ENCODE measurements at regions not wholly inside any gene's neighbourhood (a gene's known extent, or its start where the extent isn't known, plus 50 kb on each side); places are given as distances from the start of the nearest gene placed in this dataset.

DNA sequence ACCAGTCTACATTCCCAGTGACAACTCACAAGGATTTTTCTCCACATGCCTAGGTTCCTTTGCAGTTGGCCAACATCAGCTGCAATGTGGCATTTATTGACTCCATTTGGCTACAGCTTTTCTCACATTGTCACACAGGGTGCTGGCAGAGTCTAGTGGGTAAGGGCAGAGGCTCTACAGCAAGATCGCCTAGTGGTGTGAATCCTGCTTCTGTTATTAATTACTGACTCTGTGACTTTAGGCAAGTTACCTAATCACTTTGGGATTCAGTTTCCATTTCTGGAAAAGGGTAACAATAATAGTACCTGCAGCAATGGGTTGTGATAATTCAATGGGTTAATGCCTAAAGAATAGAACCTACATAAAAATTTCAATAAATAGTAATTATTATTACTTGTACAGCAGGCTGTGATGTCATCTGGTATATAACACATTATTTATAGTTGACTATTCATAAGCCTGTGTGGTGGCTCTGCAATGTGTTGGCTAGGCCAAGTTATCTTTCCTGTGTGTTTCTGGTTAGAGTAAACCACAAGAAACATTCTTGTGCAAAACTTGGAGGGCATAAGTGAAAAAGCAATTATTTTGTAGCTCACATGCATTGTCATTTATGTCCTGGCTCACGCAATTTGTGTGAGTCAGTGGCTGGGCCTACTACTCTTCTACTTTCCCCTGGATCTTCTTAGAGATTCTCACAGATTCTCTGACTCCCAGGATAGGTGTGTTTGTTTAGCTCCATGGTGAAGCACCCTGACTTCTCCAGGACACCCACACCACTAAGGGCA lies 59.5 kb downstream of the PTGS2 start:
- Histone ChIP-seq H3K4me2 (ENCODE audit: low read length) (no peak overlapping the region), H3K9me3 (replicated peaks; ENCODE audit: low read length) (no peaks in the 10 kb centered on the region), H3K36me3 (ENCODE audit: insufficient read depth, low read length) (no peaks in the 10 kb centered on the region), H3K4me1 (ENCODE audit: control insufficient read depth, insufficient read depth, low read length) (no peaks in the 10 kb centered on the region), H3K9ac (ENCODE audit: low read depth, low read length) (no peak overlapping the region), H3K4me3 (ENCODE audit: low read length) (no peak overlapping the region), H3K27me3 (ENCODE audit: control insufficient read depth, insufficient read depth, low read length) (no peaks in the 10 kb centered on the region)

DNA sequence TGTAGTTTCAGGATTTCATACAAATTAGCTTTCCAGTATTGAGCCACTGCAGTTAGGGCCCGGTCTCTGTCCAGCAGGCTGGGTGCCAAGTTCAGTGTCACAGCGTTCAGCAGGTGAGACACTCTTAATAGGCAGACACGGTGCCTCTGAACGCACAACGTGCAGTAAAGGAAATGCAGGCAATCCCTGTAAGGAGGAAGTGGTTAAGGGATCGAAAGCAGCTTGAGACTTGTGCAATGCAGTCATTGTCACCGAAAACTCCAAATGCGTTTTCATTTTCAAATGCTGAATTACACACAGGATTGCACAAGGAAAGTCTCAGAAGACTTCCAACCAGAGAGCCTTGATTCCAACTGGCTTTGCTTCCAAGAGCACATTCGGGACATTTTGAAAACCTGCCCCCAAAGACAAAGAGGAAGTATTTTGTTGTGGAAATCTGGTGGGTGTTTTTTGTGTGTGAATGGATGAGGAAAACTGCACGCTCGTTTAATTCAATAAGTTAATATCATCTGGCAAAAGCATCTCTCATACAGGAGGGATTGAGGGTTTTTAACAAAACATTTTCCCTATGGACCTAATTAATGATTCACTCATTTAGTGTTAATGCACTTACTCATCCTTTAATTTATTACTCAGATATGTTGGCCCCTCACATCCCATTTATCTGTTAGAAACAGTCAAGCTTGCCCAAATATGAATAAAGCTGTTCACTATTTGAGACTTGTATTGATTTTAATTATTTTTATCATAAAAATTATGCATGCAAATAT lies 61.6 kb downstream of the PTGS2 start:
- H3K4me3 ChIP-seq (ENCODE audit: low read length): no peak overlapping the region
- H3K36me3 ChIP-seq (ENCODE audit: insufficient read depth, low read length): no peaks in the 10 kb centered on the region
- no peaks in the 10 kb centered on the region for H3K27me3 ChIP-seq (ENCODE audit: control insufficient read depth, insufficient read depth, low read length)
- H3K9me3 ChIP-seq (replicated peaks; ENCODE audit: low read length): no peaks in the 10 kb centered on the region
- no peak overlapping the region for H3K9ac ChIP-seq (ENCODE audit: low read depth, low read length)
- no peaks in the 10 kb centered on the region for H3K4me1 ChIP-seq (ENCODE audit: control insufficient read depth, insufficient read depth, low read length)
- H3K4me2 ChIP-seq (ENCODE audit: low read length): no peak overlapping the region

- Histone ChIP-seq H3K4me1 (ENCODE audit: control insufficient read depth, insufficient read depth, low read length) (no peaks in the 10 kb centered on the region), H3K9ac (ENCODE audit: low read depth, low read length) (no peak overlapping the region), H3K36me3 (ENCODE audit: insufficient read depth, low read length) (no peaks in the 10 kb centered on the region), H3K4me2 (ENCODE audit: low read length) (no peak overlapping the region), H3K27me3 (ENCODE audit: control insufficient read depth, insufficient read depth, low read length) (no peaks in the 10 kb centered on the region), H3K4me3 (ENCODE audit: low read length) (no peak overlapping the region), H3K9me3 (replicated peaks; ENCODE audit: low read length) (no peaks in the 10 kb centered on the region)
These were observed 62.3 kb downstream of the PTGS2 start for GRCh38 chr1:186617926-186618325.

DNA sequence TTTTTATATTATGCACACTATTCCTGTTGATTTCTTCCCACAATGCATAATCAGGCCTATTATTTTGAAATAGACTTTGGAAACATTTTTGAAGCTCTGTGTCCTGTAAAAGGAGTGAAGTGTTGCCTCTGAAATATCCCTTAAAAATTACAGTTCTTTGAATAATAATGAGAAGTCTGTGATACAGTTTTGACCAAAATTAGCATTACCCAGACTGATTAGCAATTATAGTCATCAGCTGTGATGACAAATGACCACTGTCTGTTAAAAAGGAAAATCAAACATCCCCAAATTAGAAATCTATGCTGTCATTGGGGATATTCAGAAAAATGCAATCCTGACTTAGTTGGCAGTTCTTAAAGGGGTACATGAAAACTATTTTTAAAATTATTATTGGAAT lies 63.7 kb downstream of the PTGS2 start:
- Histone ChIP-seq H3K27me3 (ENCODE audit: control insufficient read depth, insufficient read depth, low read length) (no peaks in the 10 kb centered on the region), H3K4me1 (ENCODE audit: control insufficient read depth, insufficient read depth, low read length) (no peaks in the 10 kb centered on the region), H3K4me2 (ENCODE audit: low read length) (no peak overlapping the region), H3K4me3 (ENCODE audit: low read length) (no peak overlapping the region), H3K36me3 (ENCODE audit: insufficient read depth, low read length) (no peaks in the 10 kb centered on the region), H3K9me3 (replicated peaks; ENCODE audit: low read length) (no peaks in the 10 kb centered on the region), H3K9ac (ENCODE audit: low read depth, low read length) (no peak overlapping the region)

DNA sequence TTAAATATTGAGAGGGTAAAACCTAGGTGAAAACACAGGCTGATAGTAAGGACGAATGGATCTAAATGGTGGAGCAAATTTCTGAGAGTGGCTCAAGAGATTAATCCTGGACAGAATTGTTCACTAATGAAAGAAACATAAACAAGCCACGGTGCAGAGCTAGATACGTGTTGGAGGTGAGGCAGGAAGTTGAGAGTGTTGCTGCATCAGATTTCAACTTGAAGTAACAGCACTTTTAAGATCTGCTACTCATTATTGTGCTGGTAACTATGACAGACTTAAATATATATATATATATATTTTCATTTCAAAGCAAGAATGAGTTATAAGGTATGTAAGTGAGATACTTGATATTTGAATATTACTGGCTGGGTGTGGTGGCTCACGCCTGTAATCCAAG lies 64.9 kb downstream of the PTGS2 start:
- H3K4me2 ChIP-seq (ENCODE audit: low read length): no peak overlapping the region
- H3K4me3 ChIP-seq (ENCODE audit: low read length): no peak overlapping the region
- H3K36me3 ChIP-seq (ENCODE audit: insufficient read depth, low read length): no peaks in the 10 kb centered on the region
- no peaks in the 10 kb centered on the region for H3K27me3 ChIP-seq (ENCODE audit: control insufficient read depth, insufficient read depth, low read length)
- no peak overlapping the region for H3K9ac ChIP-seq (ENCODE audit: low read depth, low read length)
- H3K9me3 ChIP-seq (replicated peaks; ENCODE audit: low read length): no peaks in the 10 kb centered on the region
- H3K4me1 ChIP-seq (ENCODE audit: control insufficient read depth, insufficient read depth, low read length): no peaks in the 10 kb centered on the region

GRCh38 chr1:186611156-186611555 lies 69.1 kb downstream of the PTGS2 start:
- no peaks in the 10 kb centered on the region for H3K36me3 ChIP-seq (ENCODE audit: insufficient read depth, low read length)
- no peaks in the 10 kb centered on the region for H3K27me3 ChIP-seq (ENCODE audit: control insufficient read depth, insufficient read depth, low read length)
- H3K9me3 ChIP-seq (replicated peaks; ENCODE audit: low read length): no peaks in the 10 kb centered on the region
- H3K4me1 ChIP-seq (ENCODE audit: control insufficient read depth, insufficient read depth, low read length): no peaks in the 10 kb centered on the region
- no peak overlapping the region for H3K9ac ChIP-seq (ENCODE audit: low read depth, low read length)
- H3K4me2 ChIP-seq (ENCODE audit: low read length): no peak overlapping the region
- H3K4me3 ChIP-seq (ENCODE audit: low read length): no peak overlapping the region

DNA sequence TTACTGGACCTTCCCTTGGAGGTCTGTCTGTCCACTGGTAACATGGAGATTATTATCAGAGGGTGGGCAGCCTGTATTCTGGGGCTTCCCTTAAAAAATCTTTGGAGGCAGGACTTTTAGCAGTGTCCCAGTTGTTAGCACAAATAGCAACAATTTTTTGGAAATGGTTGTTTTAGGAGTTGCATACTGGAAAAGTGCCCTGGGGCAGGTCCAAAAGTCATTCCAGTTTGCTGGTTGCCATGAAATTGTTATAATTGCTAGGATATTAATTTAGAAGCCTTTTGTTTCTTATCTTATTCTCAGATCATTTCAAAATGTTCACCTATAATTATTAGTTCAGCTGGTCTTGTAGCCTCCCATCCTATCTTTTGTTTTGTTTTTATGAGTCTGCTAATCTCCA lies 71.0 kb downstream of the PTGS2 start:
- H3K9ac ChIP-seq (ENCODE audit: low read depth, low read length): no peak overlapping the region
- no peak overlapping the region for H3K4me3 ChIP-seq (ENCODE audit: low read length)
- no peaks in the 10 kb centered on the region for H3K36me3 ChIP-seq (ENCODE audit: insufficient read depth, low read length)
- H3K27me3 ChIP-seq (ENCODE audit: control insufficient read depth, insufficient read depth, low read length): no peaks in the 10 kb centered on the region
- no peaks in the 10 kb centered on the region for H3K4me1 ChIP-seq (ENCODE audit: control insufficient read depth, insufficient read depth, low read length)
- no peak overlapping the region for H3K4me2 ChIP-seq (ENCODE audit: low read length)
- no peaks in the 10 kb centered on the region for H3K9me3 ChIP-seq (replicated peaks; ENCODE audit: low read length)

DNA sequence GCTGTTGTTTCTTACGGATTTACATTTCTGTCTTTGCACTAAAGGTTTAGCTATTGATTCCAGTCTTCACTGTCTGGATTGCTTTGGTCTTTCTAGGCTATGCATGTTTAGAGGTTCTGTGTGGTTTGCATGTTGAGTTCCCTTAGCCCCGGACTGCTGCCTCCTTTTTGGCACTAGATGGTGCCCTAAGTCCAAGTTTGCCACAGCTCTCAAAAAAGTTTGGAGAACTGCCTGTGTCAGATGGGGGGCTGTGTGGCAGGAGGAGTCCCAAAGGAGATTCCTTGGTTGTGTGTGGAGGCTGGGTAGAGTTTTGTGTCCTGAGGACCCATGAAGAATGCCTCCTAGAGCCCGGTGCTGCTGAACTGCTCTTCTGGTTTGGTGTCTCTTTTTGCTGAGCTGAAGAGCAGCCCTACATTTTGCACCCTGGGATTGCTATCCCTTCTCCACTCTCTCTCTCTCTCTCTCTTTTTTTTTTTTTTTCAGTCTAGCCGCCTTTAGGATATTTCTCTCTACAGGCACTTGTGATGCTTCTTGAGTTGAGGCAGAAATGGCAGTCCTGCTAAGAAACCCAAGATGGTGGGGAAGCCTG lies 74.4 kb downstream of the PTGS2 start:
- Histone ChIP-seq H3K4me2 (ENCODE audit: low read length) (no peak overlapping the region), H3K4me1 (ENCODE audit: control insufficient read depth, insufficient read depth, low read length) (no peaks in the 10 kb centered on the region), H3K9me3 (replicated peaks; ENCODE audit: low read length) (no peaks in the 10 kb centered on the region), H3K4me3 (ENCODE audit: low read length) (no peak overlapping the region), H3K27me3 (ENCODE audit: control insufficient read depth, insufficient read depth, low read length) (no peaks in the 10 kb centered on the region), H3K9ac (ENCODE audit: low read depth, low read length) (no peak overlapping the region), H3K36me3 (ENCODE audit: insufficient read depth, low read length) (no peaks in the 10 kb centered on the region)

DNA sequence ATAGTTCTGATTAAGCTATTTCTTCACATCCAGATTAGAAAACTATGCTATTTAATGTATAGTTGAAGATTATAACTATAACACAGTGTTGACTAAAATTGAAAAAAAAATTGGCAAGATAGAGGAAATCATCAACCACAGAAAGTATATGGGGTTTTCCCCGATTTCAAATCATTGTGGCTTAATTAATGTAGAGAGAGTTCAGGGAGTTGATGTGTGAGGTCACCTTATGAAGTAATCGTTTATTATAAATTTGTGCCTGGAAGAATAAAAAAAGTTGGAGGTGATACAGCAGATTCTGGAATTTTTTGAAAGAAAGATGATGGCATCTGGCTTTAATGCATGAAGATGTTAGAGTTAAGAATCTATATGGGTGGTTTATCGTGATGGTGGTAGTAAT lies 84.3 kb downstream of the PTGS2 start:
- H3K9ac ChIP-seq (ENCODE audit: low read depth, low read length): no peak overlapping the region
- no peaks in the 10 kb centered on the region for H3K27me3 ChIP-seq (ENCODE audit: control insufficient read depth, insufficient read depth, low read length)
- H3K36me3 ChIP-seq (ENCODE audit: insufficient read depth, low read length): no peaks in the 10 kb centered on the region
- no peaks in the 10 kb centered on the region for H3K9me3 ChIP-seq (replicated peaks; ENCODE audit: low read length)
- H3K4me1 ChIP-seq (ENCODE audit: control insufficient read depth, insufficient read depth, low read length): no peaks in the 10 kb centered on the region
- no peak overlapping the region for H3K4me2 ChIP-seq (ENCODE audit: low read length)
- H3K4me3 ChIP-seq (ENCODE audit: low read length): no peak overlapping the region

GRCh38 chr1:186578325-186579016 lies 101.8 kb downstream of the PTGS2 start:
- no peak overlapping the region for H3K9ac ChIP-seq (ENCODE audit: low read depth, low read length)
- H3K4me2 ChIP-seq (ENCODE audit: low read length): no peak overlapping the region
- H3K4me1 ChIP-seq (ENCODE audit: control insufficient read depth, insufficient read depth, low read length): peaks cover 6% of the 10 kb centered on the region
- H3K4me3 ChIP-seq (ENCODE audit: low read length): no peak overlapping the region
- H3K27me3 ChIP-seq (ENCODE audit: control insufficient read depth, insufficient read depth, low read length): no peaks in the 10 kb centered on the region
- no peaks in the 10 kb centered on the region for H3K36me3 ChIP-seq (ENCODE audit: insufficient read depth, low read length)
- no peaks in the 10 kb centered on the region for H3K9me3 ChIP-seq (replicated peaks; ENCODE audit: low read length)

GRCh38 chr1:186577633-186578032 lies 102.6 kb downstream of the PTGS2 start:
- peaks cover 6% of the 10 kb centered on the region for H3K4me1 ChIP-seq (ENCODE audit: control insufficient read depth, insufficient read depth, low read length)
- H3K9ac ChIP-seq (ENCODE audit: low read depth, low read length): no peak overlapping the region
- H3K4me2 ChIP-seq (ENCODE audit: low read length): no peak overlapping the region
- H3K36me3 ChIP-seq (ENCODE audit: insufficient read depth, low read length): no peaks in the 10 kb centered on the region
- no peak overlapping the region for H3K4me3 ChIP-seq (ENCODE audit: low read length)
- no peaks in the 10 kb centered on the region for H3K9me3 ChIP-seq (replicated peaks; ENCODE audit: low read length)
- no peaks in the 10 kb centered on the region for H3K27me3 ChIP-seq (ENCODE audit: control insufficient read depth, insufficient read depth, low read length)

All from skeletal muscle satellite cell (primary cell).